K562 (cell line): ENCODE measurements at regions not wholly inside any gene's neighbourhood (a gene's known extent, or its start where the extent isn't known, plus 50 kb on each side); places are given as distances from the start of the nearest gene placed in this dataset.
A peak's percentile ranks its signal among the peaks of the same experiment; 100 is the strongest.

ENCODE experiments used
- E2F3 ChIP-seq: fragments of 250-450 bp; sonication (Bioruptor Pico); IDR thresholded peaks from 2 replicates; pipeline ENCODE4 v1.4.0; 2020; ENCODE audit warnings: mild to moderate bottlenecking
- HNRNPUL1 ChIP-seq: fragments of 200-400 bp; formaldehyde crosslinking; IDR thresholded peaks from 2 replicates; pipeline ENCODE4 v1.6.1; 2017; ENCODE audit warnings: low read length
- KDM5B ChIP-seq: fragments of 200-600 bp; sonication (generic); IDR thresholded peaks from 2 replicates; pipeline ENCODE4 v1.6.1; 2012; ENCODE audit warnings: low read depth, mild to moderate bottlenecking, moderate library complexity, low read length, control low read depth, inconsistent platforms; ENCODE audit not compliant: insufficient replicate concordance
- POLR2A ChIP-seq: fragments of 450-650 bp; conservative IDR thresholded peaks from 2 replicates; pipeline ENCODE4 v1.6.1; 2016
- SMARCB1 ChIP-seq: IDR thresholded peaks from 2 replicates; pipeline ENCODE4 v1.6.1; 2011; ENCODE audit warnings: improper control_type of control experiment, low read depth; ENCODE audit not compliant: insufficient read length
- TCF3 ChIP-seq: sonication (generic); formaldehyde crosslinking; IDR thresholded peaks from 2 replicates; pipeline ENCODE4 v1.4.0; 2020; ENCODE audit warnings: mild to moderate bottlenecking, missing genetic modification reagents
- TEAD4 ChIP-seq, 2 experiments: sonication (generic) in 1 of 2; formaldehyde crosslinking in 1 of 2; IDR thresholded peaks; 2 replicates each; pipeline versions ENCODE4 v1.6.1 to v1.8.0; 2012 to 2022; ENCODE audit warnings: borderline replicate concordance in 1 of 2, inconsistent platforms in 1 of 2, low read length in 1 of 2, mild to moderate bottlenecking in 1 of 2, missing genetic modification reagents in 1 of 2
- ZNF551 ChIP-seq: fragments of 250-450 bp; sonication (Bioruptor Pico); IDR thresholded peaks from 2 replicates; pipeline ENCODE4 v1.5.0; 2021; ENCODE audit warnings: mild to moderate bottlenecking, moderate library complexity
- ZNF668 ChIP-seq: fragments of 250-450 bp; sonication (Bioruptor Pico); IDR thresholded peaks from 2 replicates; pipeline ENCODE4 v1.8.0; 2022; ENCODE audit warnings: mild to moderate bottlenecking, inconsistent platforms
- ZZZ3 ChIP-seq: fragments of 450-650 bp; IDR thresholded peaks from 2 replicates; pipeline ENCODE4 v1.6.1; 2016; ENCODE audit warnings: antibody characterized with exemption, mild to moderate bottlenecking, moderate library complexity
- TF ChIP-seq, protein P1 (sequence below): fragments of 250-450 bp; sonication (Bioruptor Pico); IDR thresholded peaks from 2 replicates; pipeline ENCODE4 v1.4.0; 2020; ENCODE audit warnings: mild to moderate bottlenecking, moderate library complexity
- TF ChIP-seq, protein P2 (sequence below): fragments of 450-650 bp; IDR thresholded peaks from one replicate; pipeline ENCODE4 v1.6.1; 2018; ENCODE audit warnings: mild to moderate bottlenecking, moderate library complexity; ENCODE audit not compliant: partially characterized antibody
- TF ChIP-seq, protein P3 (sequence below): sonication (generic); formaldehyde crosslinking; IDR thresholded peaks from 2 replicates; pipeline ENCODE4 v1.8.0; 2022; ENCODE audit warnings: mild to moderate bottlenecking, missing genetic modification reagents
- TF ChIP-seq, protein P4 (sequence below): fragments of 450-650 bp; IDR thresholded peaks from 2 replicates; pipeline ENCODE4 v1.7.1; 2018; ENCODE audit warnings: mild to moderate bottlenecking, low read depth; ENCODE audit not compliant: partially characterized antibody

DNA sequence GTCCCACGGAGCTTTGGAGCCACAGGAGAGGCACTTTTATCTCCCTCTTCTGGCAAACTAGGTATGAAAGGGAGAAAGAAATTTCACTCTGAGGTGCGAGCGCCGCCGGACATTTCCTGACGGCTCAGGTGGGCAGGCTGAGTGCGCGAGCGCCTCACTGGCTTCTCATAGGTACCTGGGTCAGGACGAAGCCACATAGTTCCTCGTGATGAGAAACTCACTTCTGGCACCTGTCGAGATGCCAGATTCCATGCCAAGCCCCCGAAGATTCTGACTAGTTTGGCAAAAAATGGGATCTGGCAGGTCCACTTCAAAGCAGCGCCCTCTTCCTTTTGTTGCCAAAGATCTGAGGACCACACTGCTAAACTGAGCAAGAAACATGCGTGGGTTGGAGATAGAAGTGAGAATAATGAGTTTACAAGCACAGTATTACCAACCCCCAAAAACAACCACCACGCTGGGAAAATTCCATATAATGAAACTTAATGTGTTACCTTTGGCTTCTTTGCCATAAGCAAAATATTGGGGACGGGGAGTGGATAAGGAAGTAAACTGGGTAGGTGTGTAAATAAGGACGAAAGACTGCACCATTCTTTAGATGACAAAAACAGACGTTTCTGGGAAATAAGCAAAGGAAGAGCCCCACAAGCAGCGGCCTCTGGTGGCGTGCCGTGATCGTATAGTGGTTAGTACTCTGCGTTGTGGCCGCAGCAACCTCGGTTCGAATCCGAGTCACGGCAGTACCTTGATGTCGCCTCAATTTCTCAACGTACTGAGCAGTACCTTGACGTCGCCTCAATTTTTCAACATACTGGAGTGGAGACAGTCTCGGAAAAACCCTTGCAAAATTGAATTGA lies 89.8 kb upstream of the PRSS16 start (continued):
- TF ChIP-seq, protein P1, sequence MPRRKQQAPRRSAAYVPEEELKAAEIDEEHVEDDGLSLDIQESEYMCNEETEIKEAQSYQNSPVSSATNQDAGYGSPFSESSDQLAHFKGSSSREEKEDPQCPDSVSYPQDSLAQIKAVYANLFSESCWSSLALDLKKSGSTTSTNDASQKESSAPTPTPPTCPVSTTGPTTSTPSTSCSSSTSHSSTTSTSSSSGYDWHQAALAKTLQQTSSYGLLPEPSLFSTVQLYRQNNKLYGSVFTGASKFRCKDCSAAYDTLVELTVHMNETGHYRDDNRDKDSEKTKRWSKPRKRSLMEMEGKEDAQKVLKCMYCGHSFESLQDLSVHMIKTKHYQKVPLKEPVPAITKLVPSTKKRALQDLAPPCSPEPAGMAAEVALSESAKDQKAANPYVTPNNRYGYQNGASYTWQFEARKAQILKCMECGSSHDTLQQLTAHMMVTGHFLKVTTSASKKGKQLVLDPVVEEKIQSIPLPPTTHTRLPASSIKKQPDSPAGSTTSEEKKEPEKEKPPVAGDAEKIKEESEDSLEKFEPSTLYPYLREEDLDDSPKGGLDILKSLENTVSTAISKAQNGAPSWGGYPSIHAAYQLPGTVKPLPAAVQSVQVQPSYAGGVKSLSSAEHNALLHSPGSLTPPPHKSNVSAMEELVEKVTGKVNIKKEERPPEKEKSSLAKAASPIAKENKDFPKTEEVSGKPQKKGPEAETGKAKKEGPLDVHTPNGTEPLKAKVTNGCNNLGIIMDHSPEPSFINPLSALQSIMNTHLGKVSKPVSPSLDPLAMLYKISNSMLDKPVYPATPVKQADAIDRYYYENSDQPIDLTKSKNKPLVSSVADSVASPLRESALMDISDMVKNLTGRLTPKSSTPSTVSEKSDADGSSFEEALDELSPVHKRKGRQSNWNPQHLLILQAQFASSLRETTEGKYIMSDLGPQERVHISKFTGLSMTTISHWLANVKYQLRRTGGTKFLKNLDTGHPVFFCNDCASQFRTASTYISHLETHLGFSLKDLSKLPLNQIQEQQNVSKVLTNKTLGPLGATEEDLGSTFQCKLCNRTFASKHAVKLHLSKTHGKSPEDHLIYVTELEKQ (CRISPR knock-in tag), result no peak
- TF ChIP-seq SMARCB1 (no peak), KDM5B (peak; percentile 35), ZZZ3 (0 out of 2 replicates have a peak, but pooled peaks have one; percentile 15), TEAD4 (IDR thresholded peaks at IDR 0.05; ENCODE audit: low read length) (peak; percentile 62), TEAD4 (CRISPR knock-in tag; IDR thresholded peaks at IDR 0.05; ENCODE audit: borderline replicate concordance) (no peak), HNRNPUL1 (no peak), POLR2A (0 out of 2 replicates have a peak, but pooled peaks have one; percentile 12), TCF3 (CRISPR knock-in tag) (peak; percentile 27; the same call in 1 of the 2 replicates), ZNF551 (CRISPR knock-in tag) (0 out of 2 replicates have a peak, but pooled peaks have one; percentile 24), ZNF668 (CRISPR knock-in tag) (0 out of 2 replicates have a peak, but pooled peaks have one; percentile 15), E2F3 (CRISPR knock-in tag) (0 out of 2 replicates have a peak, but pooled peaks have one; percentile 22)
- TF ChIP-seq, protein P2, sequence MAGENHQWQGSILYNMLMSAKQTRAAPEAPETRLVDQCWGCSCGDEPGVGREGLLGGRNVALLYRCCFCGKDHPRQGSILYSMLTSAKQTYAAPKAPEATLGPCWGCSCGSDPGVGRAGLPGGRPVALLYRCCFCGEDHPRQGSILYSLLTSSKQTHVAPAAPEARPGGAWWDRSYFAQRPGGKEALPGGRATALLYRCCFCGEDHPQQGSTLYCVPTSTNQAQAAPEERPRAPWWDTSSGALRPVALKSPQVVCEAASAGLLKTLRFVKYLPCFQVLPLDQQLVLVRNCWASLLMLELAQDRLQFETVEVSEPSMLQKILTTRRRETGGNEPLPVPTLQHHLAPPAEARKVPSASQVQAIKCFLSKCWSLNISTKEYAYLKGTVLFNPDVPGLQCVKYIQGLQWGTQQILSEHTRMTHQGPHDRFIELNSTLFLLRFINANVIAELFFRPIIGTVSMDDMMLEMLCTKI, result no peak
- TF ChIP-seq, protein P3, sequence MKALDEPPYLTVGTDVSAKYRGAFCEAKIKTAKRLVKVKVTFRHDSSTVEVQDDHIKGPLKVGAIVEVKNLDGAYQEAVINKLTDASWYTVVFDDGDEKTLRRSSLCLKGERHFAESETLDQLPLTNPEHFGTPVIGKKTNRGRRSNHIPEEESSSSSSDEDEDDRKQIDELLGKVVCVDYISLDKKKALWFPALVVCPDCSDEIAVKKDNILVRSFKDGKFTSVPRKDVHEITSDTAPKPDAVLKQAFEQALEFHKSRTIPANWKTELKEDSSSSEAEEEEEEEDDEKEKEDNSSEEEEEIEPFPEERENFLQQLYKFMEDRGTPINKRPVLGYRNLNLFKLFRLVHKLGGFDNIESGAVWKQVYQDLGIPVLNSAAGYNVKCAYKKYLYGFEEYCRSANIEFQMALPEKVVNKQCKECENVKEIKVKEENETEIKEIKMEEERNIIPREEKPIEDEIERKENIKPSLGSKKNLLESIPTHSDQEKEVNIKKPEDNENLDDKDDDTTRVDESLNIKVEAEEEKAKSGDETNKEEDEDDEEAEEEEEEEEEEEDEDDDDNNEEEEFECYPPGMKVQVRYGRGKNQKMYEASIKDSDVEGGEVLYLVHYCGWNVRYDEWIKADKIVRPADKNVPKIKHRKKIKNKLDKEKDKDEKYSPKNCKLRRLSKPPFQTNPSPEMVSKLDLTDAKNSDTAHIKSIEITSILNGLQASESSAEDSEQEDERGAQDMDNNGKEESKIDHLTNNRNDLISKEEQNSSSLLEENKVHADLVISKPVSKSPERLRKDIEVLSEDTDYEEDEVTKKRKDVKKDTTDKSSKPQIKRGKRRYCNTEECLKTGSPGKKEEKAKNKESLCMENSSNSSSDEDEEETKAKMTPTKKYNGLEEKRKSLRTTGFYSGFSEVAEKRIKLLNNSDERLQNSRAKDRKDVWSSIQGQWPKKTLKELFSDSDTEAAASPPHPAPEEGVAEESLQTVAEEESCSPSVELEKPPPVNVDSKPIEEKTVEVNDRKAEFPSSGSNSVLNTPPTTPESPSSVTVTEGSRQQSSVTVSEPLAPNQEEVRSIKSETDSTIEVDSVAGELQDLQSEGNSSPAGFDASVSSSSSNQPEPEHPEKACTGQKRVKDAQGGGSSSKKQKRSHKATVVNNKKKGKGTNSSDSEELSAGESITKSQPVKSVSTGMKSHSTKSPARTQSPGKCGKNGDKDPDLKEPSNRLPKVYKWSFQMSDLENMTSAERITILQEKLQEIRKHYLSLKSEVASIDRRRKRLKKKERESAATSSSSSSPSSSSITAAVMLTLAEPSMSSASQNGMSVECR (CRISPR knock-in tag), result no peak
- TF ChIP-seq, protein P4, sequence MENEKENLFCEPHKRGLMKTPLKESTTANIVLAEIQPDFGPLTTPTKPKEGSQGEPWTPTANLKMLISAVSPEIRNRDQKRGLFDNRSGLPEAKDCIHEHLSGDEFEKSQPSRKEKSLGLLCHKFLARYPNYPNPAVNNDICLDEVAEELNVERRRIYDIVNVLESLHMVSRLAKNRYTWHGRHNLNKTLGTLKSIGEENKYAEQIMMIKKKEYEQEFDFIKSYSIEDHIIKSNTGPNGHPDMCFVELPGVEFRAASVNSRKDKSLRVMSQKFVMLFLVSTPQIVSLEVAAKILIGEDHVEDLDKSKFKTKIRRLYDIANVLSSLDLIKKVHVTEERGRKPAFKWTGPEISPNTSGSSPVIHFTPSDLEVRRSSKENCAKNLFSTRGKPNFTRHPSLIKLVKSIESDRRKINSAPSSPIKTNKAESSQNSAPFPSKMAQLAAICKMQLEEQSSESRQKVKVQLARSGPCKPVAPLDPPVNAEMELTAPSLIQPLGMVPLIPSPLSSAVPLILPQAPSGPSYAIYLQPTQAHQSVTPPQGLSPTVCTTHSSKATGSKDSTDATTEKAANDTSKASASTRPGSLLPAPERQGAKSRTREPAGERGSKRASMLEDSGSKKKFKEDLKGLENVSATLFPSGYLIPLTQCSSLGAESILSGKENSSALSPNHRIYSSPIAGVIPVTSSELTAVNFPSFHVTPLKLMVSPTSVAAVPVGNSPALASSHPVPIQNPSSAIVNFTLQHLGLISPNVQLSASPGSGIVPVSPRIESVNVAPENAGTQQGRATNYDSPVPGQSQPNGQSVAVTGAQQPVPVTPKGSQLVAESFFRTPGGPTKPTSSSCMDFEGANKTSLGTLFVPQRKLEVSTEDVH, result peak; percentile 66
